Kidney (tissue), 13 donors: ENCODE measurements at regions not wholly inside any gene's neighbourhood (a gene's known extent, or its start where the extent isn't known, plus 50 kb on each side); places are given as distances from the start of the nearest gene placed in this dataset.

Experiments used
- DNase-seq, 5 donors: peaks; one replicate each; pipeline ENCODE4 v3.0.0-alpha.2; 2013 to 2020
- FAIRE-seq: peaks from 2 replicates; lab custom pipeline; 2012; peaks lifted over from hg19 to GRCh38; lab: Jason Lieb, UNC
- H3K27ac ChIP-seq, 2 donors: one replicate each; pipeline ENCODE4 v1.7.0; 2013; ENCODE audit warnings: low read depth in 2 of 2, low read length in 2 of 2, inconsistent platforms in 1 of 2
- H3K27me3 ChIP-seq: one replicate; pipeline ENCODE4 v1.7.1; 2013; ENCODE audit warnings: low read length, inconsistent platforms; ENCODE audit not compliant: control insufficient read depth, insufficient read depth
- H3K36me3 ChIP-seq, 3 donors: one replicate each; pipeline versions ENCODE4 v1.7.0 to v1.7.1; 2013; ENCODE audit warnings: low read length in 3 of 3, control low read depth in 1 of 3, inconsistent platforms in 1 of 3; ENCODE audit not compliant: insufficient read depth in 3 of 3, control insufficient read depth in 2 of 3
- H3K4me1 ChIP-seq, 3 donors: one replicate each; pipeline versions ENCODE4 v1.7.0 to v1.7.1; 2013; ENCODE audit warnings: low read length in 3 of 3, inconsistent platforms in 1 of 3, low read depth in 1 of 3; ENCODE audit not compliant: control insufficient read depth in 2 of 3, insufficient read depth in 2 of 3
- H3K4me3 ChIP-seq, 3 donors: one replicate each; pipeline versions ENCODE4 v1.7.0 to v1.8.1; 2013; ENCODE audit warnings: low read length in 3 of 3, control low read depth in 1 of 3, inconsistent platforms in 1 of 3
- H3K9ac ChIP-seq, 3 donors: one replicate each; pipeline versions ENCODE4 v1.7.0 to v1.7.1; 2013; ENCODE audit warnings: low read length in 3 of 3, control low read depth in 1 of 3, inconsistent platforms in 1 of 3
- H3K9me3 ChIP-seq, 3 donors: one replicate each; pipeline versions ENCODE4 v1.7.0 to v1.7.1; 2013; ENCODE audit warnings: low read length in 3 of 3, control low read depth in 1 of 3, inconsistent platforms in 1 of 3; ENCODE audit not compliant: control insufficient read depth in 2 of 3, insufficient read depth in 1 of 3
- CTCF ChIP-seq: IDR thresholded peaks from 3 replicates; pipeline ENCODE4 v1.5.1; 2012; ENCODE audit warnings: mild to moderate bottlenecking, moderate library complexity, borderline replicate concordance; ENCODE audit not compliant: insufficient read depth; ENCODE audit errors: extremely low read depth
- intact Hi-C: fragments of 100-400 bp; cut with DNase I; formaldehyde crosslinking; loops from one replicate; pipeline ENCODE4 v1.11.1; 2022
- donor health status: control.
- donor health status: control.
- donor health status: control.
- donor health status: control.
- donor health status: control.
- donor health status: DM: yes; HTN: yes; CAD: no.
- donor health status: Normal renal cell carcinoma (clear cell type).

- Histone ChIP-seq H3K27ac (no peak overlapping the region), H3K9me3 (no peaks in the 10 kb centered on the region), H3K36me3 (no peaks in the 10 kb centered on the region), H3K9ac (no peak overlapping the region), H3K27me3 (peaks cover 4% of the 10 kb centered on the region), H3K4me3 (no peak overlapping the region), H3K4me1 (no peaks in the 10 kb centered on the region)
- no peak for TF ChIP-seq CTCF
- intact Hi-C loops, result no loop called here
- no peak for FAIRE-seq
- DNase-seq, result no peak
These were observed 78.0 kb upstream of the GATA5 start for GRCh38 chr20:62553838-62554161.

GRCh38 chr20:62554214-62554897 lies 78.6 kb upstream of the GATA5 start:
- no peak overlapping the region for H3K9ac ChIP-seq
- H3K4me3 ChIP-seq, result no peak overlapping the region
- no peaks in the 10 kb centered on the region for H3K9me3 ChIP-seq
- H3K36me3 ChIP-seq, result no peaks in the 10 kb centered on the region
- H3K27ac ChIP-seq, result no peak overlapping the region
- DNase-seq (no peak), FAIRE-seq (no peak)
- intact Hi-C loops, result no loop called here
- no peaks in the 10 kb centered on the region for H3K4me1 ChIP-seq
- peaks cover 4% of the 10 kb centered on the region for H3K27me3 ChIP-seq
- TF ChIP-seq CTCF, result no peak

- FAIRE-seq (no peak), DNase-seq (no peak)
- Histone ChIP-seq H3K27me3 (peaks cover 4% of the 10 kb centered on the region), H3K27ac (no peak overlapping the region), H3K9me3 (no peaks in the 10 kb centered on the region), H3K4me3 (no peak overlapping the region), H3K9ac (no peak overlapping the region), H3K4me1 (no peaks in the 10 kb centered on the region), H3K36me3 (no peaks in the 10 kb centered on the region)
- intact Hi-C loops, result no loop called here
- no peak for TF ChIP-seq CTCF
These were observed 79.3 kb upstream of the GATA5 start for GRCh38 chr20:62554898-62555641.
